Forelimb muscle (tissue), 1 donor: ENCODE measurements at regions not wholly inside any gene's neighbourhood (a gene's known extent, or its start where the extent isn't known, plus 50 kb on each side); places are given as distances from the start of the nearest gene placed in this dataset.

Experiments
- DNase-seq: peaks from one replicate; pipeline ENCODE4 v3.0.0-alpha.2; 2013; ENCODE audit warnings: low read depth

- no peak for DNase-seq
Observed at GRCh38 chr6:14635195-14635594, 517.6 kb downstream of the CD83 start.

GRCh38 chr6:14635934-14636591 lies 518.5 kb downstream of the CD83 start:
- no peak for DNase-seq

GRCh38 chr6:14638435-14638905 lies 520.9 kb downstream of the CD83 start:
- no peak for DNase-seq

DNA sequence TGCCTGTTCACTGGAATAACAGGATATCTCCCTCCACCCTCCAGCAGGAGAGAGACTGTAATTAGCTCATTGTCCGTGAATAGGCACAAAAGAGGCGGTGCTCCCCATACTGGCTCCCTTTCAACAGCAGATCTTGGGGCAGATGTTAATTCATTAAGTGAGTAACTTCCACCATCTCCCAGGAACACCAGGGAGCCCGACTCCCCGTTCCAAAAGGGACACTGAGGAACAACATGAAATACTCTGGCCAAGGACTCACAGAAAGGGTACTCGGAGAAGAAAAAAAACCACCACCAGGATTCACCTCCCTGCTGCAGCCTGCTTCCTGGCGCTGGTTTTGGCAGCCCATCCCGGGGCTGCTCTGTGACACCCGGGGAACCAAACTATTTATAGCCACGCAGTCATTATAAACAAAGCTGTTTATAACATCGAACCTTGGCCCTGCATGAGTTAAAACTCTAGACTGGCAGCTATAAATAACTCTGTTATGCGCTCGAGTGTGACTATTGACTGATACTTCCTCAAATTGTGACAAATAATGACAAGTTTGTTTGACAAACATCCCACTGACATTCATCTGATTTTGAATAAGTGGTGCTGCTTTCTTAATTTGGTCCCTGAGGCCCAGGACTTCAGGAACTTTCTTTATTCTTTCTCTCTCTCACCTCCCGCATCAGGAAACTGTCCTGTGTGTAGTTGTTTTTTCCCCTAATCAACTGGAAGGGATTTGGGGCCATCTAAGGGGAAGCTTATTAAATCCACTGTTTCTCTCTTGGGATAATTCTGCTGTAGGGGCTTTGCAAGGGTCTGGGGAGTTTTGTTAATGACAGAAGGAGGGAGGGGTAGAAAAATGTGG lies 521.6 kb downstream of the CD83 start:
- no peak for DNase-seq

GRCh38 chr6:14639983-14640599 lies 522.5 kb downstream of the CD83 start:
- DNase-seq = no peak

DNA sequence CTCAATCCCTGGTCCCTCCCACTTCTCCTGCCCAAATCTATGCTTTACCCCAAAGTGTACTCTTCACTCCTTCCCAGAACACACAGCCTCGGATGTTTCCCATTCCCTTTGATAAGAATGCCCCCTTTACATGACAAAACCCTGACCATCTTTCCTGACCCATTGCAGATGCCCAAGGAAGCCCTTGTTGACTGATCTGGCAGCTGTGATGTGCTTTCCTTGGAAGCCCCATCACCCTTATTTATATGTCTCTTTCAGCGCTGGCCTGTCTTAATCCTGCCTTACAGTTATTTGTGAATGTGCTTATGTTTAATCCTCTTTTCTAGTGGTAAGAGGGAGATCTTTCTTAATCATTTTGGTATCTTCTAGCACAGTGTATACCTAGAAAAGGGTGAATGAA lies 523.1 kb downstream of the CD83 start:
- no peak for DNase-seq

DNA sequence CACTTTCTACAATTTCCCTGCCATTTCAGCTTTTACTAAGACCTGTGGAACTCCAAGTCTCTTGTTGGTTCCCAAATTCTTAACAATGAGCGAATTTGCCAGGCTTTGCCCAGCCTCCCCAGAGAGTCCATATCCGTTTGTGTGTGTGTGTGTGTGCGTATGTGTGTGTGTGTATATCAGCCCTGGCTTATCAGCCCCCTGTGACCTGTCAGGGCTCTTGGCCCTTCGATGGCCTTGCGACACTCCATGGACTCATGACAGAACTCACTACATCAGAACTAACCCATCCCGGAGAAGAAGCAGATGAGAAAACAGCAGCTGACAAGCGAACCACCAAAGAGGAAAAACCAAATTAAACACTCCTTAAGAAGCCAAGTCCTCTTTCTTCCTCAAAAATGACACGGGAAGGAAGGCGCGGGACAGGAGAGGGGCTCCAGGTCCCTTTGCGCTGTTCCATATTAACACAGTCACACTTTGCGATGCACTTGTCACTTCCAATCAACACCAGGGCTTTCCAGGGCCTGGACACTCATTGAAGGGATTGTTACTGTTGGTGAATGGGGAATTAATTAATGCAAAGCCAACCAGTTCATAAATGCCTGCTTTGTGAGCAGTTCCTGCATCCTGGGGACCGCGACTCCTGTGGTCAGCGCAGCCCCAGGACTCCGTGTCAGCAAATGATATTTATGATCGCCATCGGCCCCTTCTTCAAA lies 524.0 kb downstream of the CD83 start:
- no peak for DNase-seq

- DNase-seq = no peak
Observed at GRCh38 chr6:14642136-14642505, 524.5 kb downstream of the CD83 start.

DNA sequence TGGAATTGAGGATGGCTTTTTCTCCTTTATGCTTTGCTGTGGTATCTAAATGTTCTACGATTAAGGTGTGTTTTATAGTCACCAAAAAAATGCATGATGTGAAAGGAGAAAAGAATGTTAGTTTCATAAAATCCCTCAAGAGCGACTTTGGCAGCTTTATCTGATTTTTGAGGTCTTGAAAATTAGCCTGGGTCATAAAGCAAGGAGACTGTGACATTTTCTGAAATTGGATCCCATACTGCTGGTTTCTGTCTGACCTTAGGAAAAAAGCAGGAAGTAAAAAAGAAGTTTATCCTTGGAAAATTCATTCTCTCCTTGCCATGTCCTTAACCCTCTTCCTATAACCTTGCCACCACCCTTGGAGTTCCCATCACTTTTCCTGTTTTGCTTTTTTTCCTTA lies 525.3 kb downstream of the CD83 start:
- DNase-seq = no peak

- DNase-seq = no peak
Observed at GRCh38 chr6:14644381-14644780, 526.8 kb downstream of the CD83 start.

GRCh38 chr6:14645221-14645620 lies 527.6 kb downstream of the CD83 start:
- DNase-seq = no peak

- DNase-seq = no peak
Observed at GRCh38 chr6:14645841-14646240, 528.3 kb downstream of the CD83 start.

GRCh38 chr6:14646371-14646770 lies 528.8 kb downstream of the CD83 start:
- no peak for DNase-seq

- peak; percentile 41 for DNase-seq
Observed at GRCh38 chr6:14647357-14647756, 529.8 kb downstream of the CD83 start.

GRCh38 chr6:14652536-14652935 lies 535.0 kb downstream of the CD83 start:
- no peak for DNase-seq

DNA sequence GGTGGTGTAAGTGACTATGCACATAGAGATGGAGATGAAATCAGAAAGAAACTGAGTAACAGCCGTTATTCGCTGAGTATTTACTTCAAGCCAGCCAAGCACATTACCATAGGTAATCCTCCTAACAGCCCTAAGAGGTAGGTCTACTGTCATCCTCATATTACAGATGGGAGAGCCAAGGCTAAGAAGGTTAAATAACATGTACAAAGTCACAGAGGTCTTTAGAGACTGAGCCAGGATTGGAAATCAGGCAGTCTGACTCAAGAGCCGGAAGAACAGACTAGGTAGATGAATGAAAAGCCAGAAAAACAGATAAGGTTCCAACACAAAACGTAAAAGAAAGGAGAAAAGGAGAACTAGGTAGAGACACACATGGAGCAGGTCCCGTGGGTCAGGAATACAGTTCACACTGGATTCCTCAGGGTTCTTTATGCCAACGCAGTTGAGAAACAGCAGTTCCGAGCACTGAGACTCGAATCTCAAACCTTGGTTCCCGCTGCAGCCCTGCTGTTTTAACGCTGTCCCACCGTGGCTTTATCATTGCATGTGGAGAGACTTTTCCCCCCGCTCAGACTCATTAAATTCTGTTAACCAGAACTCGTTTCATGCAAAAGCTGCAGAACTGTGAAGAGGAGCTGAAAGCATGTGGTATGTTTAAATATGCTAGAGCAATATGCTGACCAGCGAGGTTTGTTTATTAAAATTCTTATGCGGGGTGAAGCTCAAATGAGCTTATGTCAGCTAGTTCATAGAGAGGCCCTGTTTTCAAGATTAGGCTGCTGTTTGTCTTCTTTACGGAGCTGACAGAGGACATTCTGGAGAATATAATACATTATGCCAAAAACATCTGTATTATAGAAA lies 537.9 kb downstream of the CD83 start:
- DNase-seq = no peak

DNA sequence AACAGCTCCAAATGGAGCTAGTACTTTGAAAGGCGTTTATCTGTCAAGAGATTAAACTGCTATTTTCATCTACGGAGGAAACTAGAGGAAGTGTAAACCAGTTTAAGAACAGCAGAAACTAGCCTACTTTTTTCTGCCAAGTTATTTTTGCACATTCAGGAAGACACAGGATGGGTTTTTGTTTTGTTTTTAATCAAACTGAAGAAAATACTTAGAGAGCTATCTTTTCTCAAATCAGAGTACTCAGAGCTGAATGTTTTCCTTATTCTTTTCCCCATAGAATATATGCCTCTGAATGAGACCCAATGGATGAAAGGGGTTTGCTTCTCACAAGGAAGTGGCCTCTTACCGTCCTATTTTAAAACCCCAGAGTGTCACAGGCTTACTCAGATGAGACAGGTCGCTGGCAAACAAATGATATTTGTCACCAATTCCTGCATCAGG lies 538.5 kb downstream of the CD83 start:
- no peak for DNase-seq

GRCh38 chr6:14656649-14657048 lies 539.1 kb downstream of the CD83 start:
- no peak for DNase-seq

DNA sequence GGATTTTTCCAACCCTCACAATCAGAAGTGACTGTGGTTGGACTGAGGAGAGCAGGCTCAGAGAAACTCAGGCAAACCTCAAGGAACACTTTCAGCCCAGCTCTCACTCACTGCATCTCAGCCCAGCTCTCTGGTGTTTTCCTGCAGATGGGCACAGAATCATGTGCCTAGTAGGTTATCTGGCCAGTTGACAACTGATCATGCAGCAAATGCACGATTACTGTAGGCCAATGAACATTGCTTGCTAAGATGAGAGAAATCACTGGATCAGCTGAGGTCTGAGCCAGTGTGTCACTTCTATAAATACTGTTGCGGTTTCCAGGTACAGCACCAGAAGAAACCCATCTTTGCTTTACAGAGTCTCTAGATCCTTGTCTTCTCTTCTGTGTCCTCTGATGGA lies 540.5 kb downstream of the CD83 start:
- DNase-seq = no peak

GRCh38 chr6:14658886-14659561 lies 541.5 kb downstream of the CD83 start:
- no peak for DNase-seq

DNA sequence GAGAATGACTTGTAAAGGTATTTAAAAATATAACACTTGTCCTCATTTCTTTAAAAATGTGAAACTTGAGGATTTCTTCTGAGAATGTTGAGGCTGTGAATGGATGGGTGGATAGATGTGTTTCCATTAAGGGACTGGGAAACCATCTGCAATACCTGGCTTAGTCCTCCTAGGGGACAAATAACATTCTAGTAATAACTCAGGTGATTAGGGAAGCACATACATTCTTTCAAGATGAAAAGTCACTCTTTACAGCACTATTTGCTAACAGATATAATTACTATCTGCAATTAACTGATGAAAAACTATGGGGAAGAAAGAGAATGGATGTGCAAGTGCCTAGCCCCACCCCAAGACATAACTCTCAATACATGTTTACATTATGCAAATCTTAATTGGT lies 542.3 kb downstream of the CD83 start:
- DNase-seq = no peak
